H9 (cell line): ENCODE measurements at regions not wholly inside any gene's neighbourhood (a gene's known extent, or its start where the extent isn't known, plus 50 kb on each side); places are given as distances from the start of the nearest gene placed in this dataset.

ENCODE experiments used
- DNase-seq: peaks from one replicate; pipeline ENCODE4 v3.0.0-alpha.2; 2017
- H2AFZ ChIP-seq: one replicate; pipeline ENCODE4 v1.6.1; 2013; ENCODE audit warnings: mild to moderate bottlenecking, low read length, control low read depth, moderate library complexity
- H2AK5ac ChIP-seq: 2 replicates; pipeline ENCODE4 v1.6.1; 2013; ENCODE audit warnings: low read length, control low read depth, mixed read lengths; ENCODE audit not compliant: insufficient read length
- H2BK120ac ChIP-seq: one replicate; pipeline ENCODE4 v1.6.1; 2013; ENCODE audit warnings: low read depth, mild to moderate bottlenecking, low read length, control low read depth, inconsistent platforms; ENCODE audit not compliant: poor library complexity, severe bottlenecking
- H2BK12ac ChIP-seq: 2 replicates; pipeline ENCODE4 v1.6.1; 2013; ENCODE audit warnings: low read length, control low read depth, mixed read lengths, low read depth; ENCODE audit not compliant: insufficient read length
- H2BK15ac ChIP-seq: 2 replicates; pipeline ENCODE4 v1.6.1; 2013; ENCODE audit warnings: low read depth, low read length, control low read depth
- H2BK20ac ChIP-seq: one replicate; pipeline ENCODE4 v1.6.1; 2013; ENCODE audit warnings: low read depth, mild to moderate bottlenecking, low read length, control low read depth, inconsistent platforms; ENCODE audit not compliant: poor library complexity, severe bottlenecking
- H2BK5ac ChIP-seq: 2 replicates; pipeline ENCODE4 v1.6.1; 2013; ENCODE audit warnings: low read length, control low read depth, mixed read lengths; ENCODE audit not compliant: insufficient read length
- H3K14ac ChIP-seq: 2 replicates; pipeline ENCODE4 v1.6.1; 2013; ENCODE audit warnings: low read length, control low read depth; ENCODE audit not compliant: insufficient read depth
- H3K18ac ChIP-seq: 2 replicates; pipeline ENCODE4 v1.6.1; 2013; ENCODE audit warnings: low read depth, mild to moderate bottlenecking, mixed read lengths, low read length, control low read depth; ENCODE audit not compliant: insufficient read length
- H3K23ac ChIP-seq: 2 replicates; pipeline ENCODE4 v1.6.1; 2013; ENCODE audit warnings: low read length, control low read depth, mixed read lengths, low read depth; ENCODE audit not compliant: insufficient read length
- H3K23me2 ChIP-seq: 2 replicates; pipeline ENCODE4 v1.6.1; 2013; ENCODE audit warnings: low read depth, mild to moderate bottlenecking, mixed read lengths, low read length, control low read depth; ENCODE audit not compliant: insufficient read length, poor library complexity, severe bottlenecking
- H3K27ac ChIP-seq: 2 replicates; pipeline ENCODE4 v1.5.1; 2013; ENCODE audit warnings: low read length, control low read depth, mixed read lengths, low read depth; ENCODE audit not compliant: insufficient read length
- H3K27me3 ChIP-seq: 2 replicates; pipeline ENCODE4 v1.6.1; 2013; ENCODE audit warnings: low read length, control low read depth, inconsistent platforms; ENCODE audit not compliant: insufficient read depth
- H3K4ac ChIP-seq: 2 replicates; pipeline ENCODE4 v1.6.1; 2013; ENCODE audit warnings: low read depth, mild to moderate bottlenecking, control low read depth, inconsistent platforms, low read length, moderate library complexity
- H3K4me1 ChIP-seq: 2 replicates; pipeline ENCODE4 v1.6.1; 2013; ENCODE audit warnings: low read length, control low read depth, inconsistent platforms; ENCODE audit not compliant: insufficient read depth
- H3K4me2 ChIP-seq: 2 replicates; pipeline ENCODE4 v1.6.1; 2013; ENCODE audit warnings: low read length, control low read depth, mixed read lengths; ENCODE audit not compliant: insufficient read length, insufficient read depth
- H3K56ac ChIP-seq: 2 replicates; pipeline ENCODE4 v1.6.1; 2013; ENCODE audit warnings: low read depth, mild to moderate bottlenecking, mixed read lengths, low read length, control low read depth; ENCODE audit not compliant: insufficient read length
- H3K79me1 ChIP-seq: 2 replicates; pipeline ENCODE4 v1.6.1; 2013; ENCODE audit warnings: low read depth, mild to moderate bottlenecking, moderate library complexity, low read length, control low read depth, inconsistent platforms; ENCODE audit not compliant: insufficient read depth, poor library complexity, severe bottlenecking
- H3K79me2 ChIP-seq: 2 replicates; pipeline ENCODE4 v1.6.1; 2013; ENCODE audit warnings: low read length, control low read depth, inconsistent platforms; ENCODE audit not compliant: insufficient read depth
- H3K9ac ChIP-seq: 2 replicates; pipeline ENCODE4 v1.6.1; 2013; ENCODE audit warnings: low read length, control low read depth, mixed read lengths; ENCODE audit not compliant: insufficient read length; ENCODE audit errors: extremely low read depth
- H3K9me3 ChIP-seq: one replicate; pipeline ENCODE4 v1.6.1; 2013; ENCODE audit warnings: low read depth, low read length, inconsistent platforms; ENCODE audit not compliant: control insufficient read depth
- H3T11ph ChIP-seq: one replicate; pipeline ENCODE4 v1.6.1; 2013; ENCODE audit warnings: mild to moderate bottlenecking, low read length, control low read depth, inconsistent platforms
- H4K20me1 ChIP-seq: one replicate; pipeline ENCODE4 v1.6.1; 2013; ENCODE audit not compliant: control insufficient read depth, insufficient read length, insufficient read depth
- H4K5ac ChIP-seq: 2 replicates; pipeline ENCODE4 v1.6.1; 2013; ENCODE audit warnings: low read depth, mild to moderate bottlenecking, mixed read lengths, low read length, control low read depth; ENCODE audit not compliant: insufficient read length
- H4K8ac ChIP-seq: replicated peaks from 2 replicates; pipeline ENCODE4 v1.6.1; 2013; ENCODE audit warnings: low read length, control low read depth, mixed read lengths, low read depth; ENCODE audit not compliant: insufficient read length
- H4K91ac ChIP-seq: 2 replicates; pipeline ENCODE4 v1.6.1; 2013; ENCODE audit warnings: low read depth, mild to moderate bottlenecking, moderate library complexity, mixed read lengths, low read length, control low read depth; ENCODE audit not compliant: insufficient read length
- H3K27ac Mint-ChIP-seq, 3 experiments: 2 replicates in 2 of 3; 3 replicates in 1 of 3; pipeline ENCODE4 v1.8.0; 2020 to 2021; ENCODE audit warnings: mixed read lengths in 3 of 3, mild to moderate bottlenecking in 1 of 3, moderate library complexity in 1 of 3
- H3K27me3 Mint-ChIP-seq: 2 replicates; pipeline ENCODE4 v1.8.0; 2021; ENCODE audit warnings: low read depth, mild to moderate bottlenecking, moderate library complexity, mixed read lengths
- H3K36me3 Mint-ChIP-seq, 3 experiments: 2 replicates in 2 of 3; 3 replicates in 1 of 3; pipeline ENCODE4 v1.8.0; 2020 to 2021; ENCODE audit warnings: low read depth in 3 of 3, mixed read lengths in 3 of 3; ENCODE audit not compliant: insufficient read depth in 1 of 3
- H3K4me1 Mint-ChIP-seq, 2 experiments: 2 replicates each; pipeline ENCODE4 v1.8.0; 2020; ENCODE audit warnings: mixed read lengths in 2 of 2
- H3K4me3 Mint-ChIP-seq, 2 experiments: 2 replicates in 1 of 2; 3 replicates in 1 of 2; pipeline ENCODE4 v1.8.0; 2020 to 2021; ENCODE audit warnings: mild to moderate bottlenecking in 2 of 2, mixed read lengths in 2 of 2, moderate library complexity in 1 of 2
- H3K9me3 Mint-ChIP-seq, 2 experiments: 2 replicates in 1 of 2; 3 replicates in 1 of 2; pipeline ENCODE4 v1.8.0; 2020; ENCODE audit warnings: mild to moderate bottlenecking in 2 of 2, mixed read lengths in 2 of 2, moderate library complexity in 1 of 2
- WGBS: extraction: QIAGEN DNeasy Blood & Tissue Kit; methylation state at CpG from one replicate; pipeline ENCODE4 v1.1.7; 2013; ENCODE audit warnings: missing lambda C conversion rate, low lambda C conversion rate, mixed read lengths; ENCODE audit not compliant: insufficient read length; ENCODE audit errors: extremely low coverage; 5-methylcytosine and 5-hydroxymethylcytosine counted together
- TF ChIP-seq, protein P1 (sequence below): fragments of 200-600 bp; sonication (generic); conservative IDR thresholded peaks from 3 replicates; pipeline ENCODE4 v1.8.0; 2021; ENCODE audit warnings: antibody characterized with exemption, mild to moderate bottlenecking

DNA sequence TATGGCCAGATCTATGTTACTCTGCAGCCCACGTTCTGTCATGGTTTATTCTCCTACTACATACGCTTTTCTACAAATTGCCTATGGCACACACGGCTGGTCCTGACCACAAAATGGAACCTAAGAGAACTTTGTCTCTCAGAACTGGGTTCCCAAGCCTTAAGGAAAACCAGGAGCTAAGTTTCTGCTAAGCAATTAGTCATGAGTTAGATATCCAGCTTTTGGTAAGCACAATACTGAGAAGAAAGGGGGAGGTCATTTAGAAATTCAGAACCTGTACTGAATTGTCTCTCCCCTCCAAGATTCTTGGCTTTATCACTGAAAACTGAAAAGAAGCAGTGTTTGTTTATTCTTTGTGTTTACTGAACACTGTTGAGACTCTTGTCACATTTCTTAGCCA is 283.5 kb upstream of the TANK start:
- Histone ChIP-seq H3K4me2 (no peak overlapping the region), H2BK120ac (no peak overlapping the region), H3K79me2 (no peaks in the 10 kb centered on the region), H3K23me2 (no peaks in the 10 kb centered on the region), H3T11ph (no peak overlapping the region), H2BK12ac (no peak overlapping the region), H4K5ac (no peak overlapping the region), H2BK20ac (no peak overlapping the region), H3K18ac (no peak overlapping the region), H3K79me1 (no peaks in the 10 kb centered on the region), H3K4me1 (no peaks in the 10 kb centered on the region; the same call in 1 of the 2 replicates), H4K91ac (no peak overlapping the region), H3K56ac (no peak overlapping the region), H3K27me3 (no peaks in the 10 kb centered on the region), H2BK5ac (no peak overlapping the region), H2AK5ac (no peak overlapping the region), H3K14ac (no peak overlapping the region), H2BK15ac (no peak overlapping the region), H2AFZ (no peak overlapping the region), H3K4ac (no peak overlapping the region), H3K23ac (no peak overlapping the region), H3K27ac (no peak overlapping the region), H3K9ac (no peak overlapping the region), H4K8ac (no peak overlapping the region), H3K9me3 (no peaks in the 10 kb centered on the region), H4K20me1 (no peaks in the 10 kb centered on the region)
- no peaks in the 10 kb centered on the region for H3K27me3 Mint-ChIP-seq
- DNase-seq = no peak
- H3K27ac Mint-ChIP-seq = no peak overlapping the region
- no peaks in the 10 kb centered on the region for H3K4me1 Mint-ChIP-seq
- no peaks in the 10 kb centered on the region for H3K9me3 Mint-ChIP-seq
- TF ChIP-seq, protein P1, sequence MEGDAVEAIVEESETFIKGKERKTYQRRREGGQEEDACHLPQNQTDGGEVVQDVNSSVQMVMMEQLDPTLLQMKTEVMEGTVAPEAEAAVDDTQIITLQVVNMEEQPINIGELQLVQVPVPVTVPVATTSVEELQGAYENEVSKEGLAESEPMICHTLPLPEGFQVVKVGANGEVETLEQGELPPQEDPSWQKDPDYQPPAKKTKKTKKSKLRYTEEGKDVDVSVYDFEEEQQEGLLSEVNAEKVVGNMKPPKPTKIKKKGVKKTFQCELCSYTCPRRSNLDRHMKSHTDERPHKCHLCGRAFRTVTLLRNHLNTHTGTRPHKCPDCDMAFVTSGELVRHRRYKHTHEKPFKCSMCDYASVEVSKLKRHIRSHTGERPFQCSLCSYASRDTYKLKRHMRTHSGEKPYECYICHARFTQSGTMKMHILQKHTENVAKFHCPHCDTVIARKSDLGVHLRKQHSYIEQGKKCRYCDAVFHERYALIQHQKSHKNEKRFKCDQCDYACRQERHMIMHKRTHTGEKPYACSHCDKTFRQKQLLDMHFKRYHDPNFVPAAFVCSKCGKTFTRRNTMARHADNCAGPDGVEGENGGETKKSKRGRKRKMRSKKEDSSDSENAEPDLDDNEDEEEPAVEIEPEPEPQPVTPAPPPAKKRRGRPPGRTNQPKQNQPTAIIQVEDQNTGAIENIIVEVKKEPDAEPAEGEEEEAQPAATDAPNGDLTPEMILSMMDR = no peak
- no peak overlapping the region for H3K4me3 Mint-ChIP-seq
- WGBS = no CpG with 5 or more reads among the region's 3 CpGs
- H3K36me3 Mint-ChIP-seq = no peaks in the 10 kb centered on the region
